Lung (tissue), 11 donors: ENCODE measurements at regions not wholly inside any gene's neighbourhood (a gene's known extent, or its start where the extent isn't known, plus 50 kb on each side); places are given as distances from the start of the nearest gene placed in this dataset.

ENCODE experiments used
- ATAC-seq: fragments of 200-7000 bp; cut with Tn5 transposase; one replicate; pipeline ENCODE4 v1.9.1; 2020; ENCODE audit warnings: moderate number of reproducible peaks; ENCODE audit not compliant: insufficient read depth, low FRiP score
- DNase-seq, 3 donors: peaks; one replicate each; pipeline ENCODE4 v3.0.0-alpha.2; 2013 to 2017
- H3K27ac ChIP-seq, 2 donors: one replicate each; pipeline ENCODE4 v1.5.1; 2013; ENCODE audit warnings: mild to moderate bottlenecking in 2 of 2, moderate library complexity in 2 of 2, control low read depth in 1 of 2, inconsistent platforms in 1 of 2, low read depth in 1 of 2, low read length in 1 of 2
- H3K27me3 ChIP-seq, 3 donors: one replicate each; pipeline ENCODE4 v1.5.1; 2013; ENCODE audit warnings: low read length in 2 of 3; ENCODE audit not compliant: control insufficient read depth in 3 of 3, insufficient read depth in 3 of 3
- H3K36me3 ChIP-seq, 4 donors: one replicate each; pipeline ENCODE4 v1.5.1; 2013; ENCODE audit warnings: low read length in 4 of 4, mild to moderate bottlenecking in 1 of 4, moderate library complexity in 1 of 4; ENCODE audit not compliant: control insufficient read depth in 4 of 4, insufficient read depth in 4 of 4
- H3K4me1 ChIP-seq, 5 donors: one replicate each; pipeline ENCODE4 v1.5.1; 2013; ENCODE audit warnings: low read length in 5 of 5, mild to moderate bottlenecking in 2 of 5, moderate library complexity in 1 of 5; ENCODE audit not compliant: control insufficient read depth in 5 of 5, insufficient read depth in 5 of 5
- H3K4me3 ChIP-seq: one replicate; pipeline ENCODE4 v1.5.1; 2013; ENCODE audit warnings: mild to moderate bottlenecking, control low read depth, moderate library complexity
- H3K9ac ChIP-seq, 2 donors: one replicate each; pipeline ENCODE4 v1.5.1; 2013; ENCODE audit warnings: low read length in 2 of 2, control low read depth in 1 of 2; ENCODE audit not compliant: insufficient read depth in 1 of 2
- H3K9me3 ChIP-seq, 4 donors: one replicate each; pipeline ENCODE4 v1.5.1; 2013; ENCODE audit warnings: low read length in 3 of 4, mild to moderate bottlenecking in 1 of 4, moderate library complexity in 1 of 4; ENCODE audit not compliant: control insufficient read depth in 4 of 4, insufficient read depth in 3 of 4
- CTCF ChIP-seq: IDR thresholded peaks from 2 replicates; pipeline ENCODE4 v1.5.1; 2012; ENCODE audit warnings: mild to moderate bottlenecking; ENCODE audit errors: control extremely low read depth, extremely low read depth
- WGBS, 2 donors: extraction: QIAGEN DNeasy Blood & Tissue Kit; methylation state at CpG; one replicate each; pipeline ENCODE4 v1.1.7; 2013; 5-methylcytosine and 5-hydroxymethylcytosine counted together
- donor health status: control.
- donor health status: control.
- donor health status: Bipolar disorder and iron deficiency.
- donor health status: healthy.
- donor health status: DM: yes; HTN: yes; CAD: no.

GRCh38 chr6:11875325-11876109, 96.9 kb upstream of the ADTRP start:
- Histone ChIP-seq H3K9ac (no peak overlapping the region), H3K9me3 (no peaks in the 10 kb centered on the region), H3K27me3 (no peaks in the 10 kb centered on the region), H3K27ac (no peak overlapping the region), H3K36me3 (no peaks in the 10 kb centered on the region), H3K4me3 (no peak overlapping the region), H3K4me1 (peaks cover 0 to 38% (median 8%) of the 10 kb centered on the region in 5 donors)
- 91 to 92% methylated on average over 9 of the region's 9 CpGs for WGBS, 2 donors
- no peak for TF ChIP-seq CTCF
- ATAC-seq (no peak), DNase-seq (no peak)

- Histone ChIP-seq H3K9me3 (no peaks in the 10 kb centered on the region), H3K36me3 (no peaks in the 10 kb centered on the region), H3K27me3 (no peaks in the 10 kb centered on the region), H3K9ac (no peak overlapping the region), H3K4me1 (peaks cover 2 to 27% (median 10%) of the 10 kb centered on the region in 5 donors), H3K4me3 (no peak overlapping the region), H3K27ac (peak overlapping the region in 1 of 2 donors; percentile 2)
- no peak for TF ChIP-seq CTCF
- WGBS, 2 donors: 45 to 58% methylated on average over 8 of the region's 8 CpGs
- ATAC-seq (peak; percentile 53), DNase-seq (peak; percentile 93 to 98 (median 97))
Measured at GRCh38 chr6:11869672-11870340, 91.2 kb upstream of the ADTRP start.

- Histone ChIP-seq H3K4me1 (peaks cover 2 to 27% (median 10%) of the 10 kb centered on the region in 5 donors), H3K9ac (no peak overlapping the region), H3K4me3 (no peak overlapping the region), H3K36me3 (no peaks in the 10 kb centered on the region), H3K27ac (no peak overlapping the region), H3K27me3 (no peaks in the 10 kb centered on the region), H3K9me3 (no peaks in the 10 kb centered on the region)
- 92 to 93% methylated on average over 6 of the region's 6 CpGs for WGBS, 2 donors
- DNase-seq: no peak
- no peak for TF ChIP-seq CTCF
- ATAC-seq: no peak
Measured at GRCh38 chr6:11868392-11868791, 89.8 kb upstream of the ADTRP start.
